ENCODE measurements at regions not wholly inside any gene's neighbourhood (a gene's known extent, or its start where the extent isn't known, plus 50 kb on each side); places are given as distances from the start of the nearest gene placed in this dataset.
"Not testable (repeated sequence)": the region's sequence is repeated elsewhere in the genome, so short reads cannot be mapped to it uniquely, and the experiment has no call there.

- no peak overlapping the region for H2AFZ ChIP-seq (replicated peaks)
- H3K4me1 ChIP-seq: no peaks in the 10 kb centered on the region
- H4K20me1 ChIP-seq (ENCODE audit: low read depth): no peaks in the 10 kb centered on the region
- H3K27me3 ChIP-seq: no peaks in the 10 kb centered on the region
- peaks cover 7% of the 10 kb centered on the region for H3K27me3 Mint-ChIP-seq (ENCODE audit: insufficient read depth, low read depth)
- peaks cover 28% of the 10 kb centered on the region for H3K4me1 Mint-ChIP-seq
- H3K36me3 Mint-ChIP-seq: peaks cover 5% of the 10 kb centered on the region
- no peak overlapping the region for H3K4me3 ChIP-seq
- peaks cover 3% of the 10 kb centered on the region for H3K9me3 Mint-ChIP-seq
- no peak overlapping the region for H3K9ac ChIP-seq
- peak overlapping the region; percentile 32 for H3K27ac Mint-ChIP-seq
- H3K27ac ChIP-seq: no peak overlapping the region
- DNase-seq (ENCODE audit: low spot score): no peak
- H3K79me2 ChIP-seq (ENCODE audit: low read depth): no peaks in the 10 kb centered on the region
- H3K9me3 ChIP-seq (ENCODE audit: low read depth): no peaks in the 10 kb centered on the region
- no peaks in the 10 kb centered on the region for H3K36me3 ChIP-seq
- TF ChIP-seq EZH2phosphoT487 (IDR thresholded peaks at IDR 0.05) (no peak), EZH2 (IDR thresholded peaks at IDR 0.05) (no peak), CTCF (IDR thresholded peaks at IDR 0.05) (no peak)
- H3K4me3 Mint-ChIP-seq: no peak overlapping the region
- no peak overlapping the region for H3K4me2 ChIP-seq
- no peaks in the 10 kb centered on the region for H3F3A ChIP-seq (ENCODE audit: low read depth)
These were observed 191.6 kb downstream of the C9orf152 start for GRCh38 chr9:110016340-110016739.

- not testable (repeated sequence) for H3K36me3 ChIP-seq; H3K4me2 ChIP-seq; H3K9ac ChIP-seq; H3K27me3 Mint-ChIP-seq (ENCODE audit: insufficient read depth, low read depth); H3K4me1 ChIP-seq; H2AFZ ChIP-seq (replicated peaks); H4K20me1 ChIP-seq (ENCODE audit: low read depth); DNase-seq (ENCODE audit: low spot score); H3K4me3 ChIP-seq; H3K27ac Mint-ChIP-seq; H3K36me3 Mint-ChIP-seq; H3K79me2 ChIP-seq (ENCODE audit: low read depth); H3F3A ChIP-seq (ENCODE audit: low read depth); H3K27ac ChIP-seq; H3K9me3 ChIP-seq (ENCODE audit: low read depth); H3K4me3 Mint-ChIP-seq; H3K27me3 ChIP-seq
- Mint-ChIP-seq H3K9me3 (peaks cover 10% of the 10 kb centered on the region), H3K4me1 (peaks cover 29% of the 10 kb centered on the region)
These were observed 187.7 kb downstream of the C9orf152 start for GRCh38 chr9:110020216-110020615.

GRCh38 chr9:110021891-110022290 lies 186.1 kb downstream of the C9orf152 start:
- peaks cover 17% of the 10 kb centered on the region for H3K4me1 ChIP-seq
- peak overlapping the region; percentile 13 for H3K4me2 ChIP-seq
- H3K9me3 ChIP-seq (ENCODE audit: low read depth): no peaks in the 10 kb centered on the region
- H3K27me3 ChIP-seq: no peaks in the 10 kb centered on the region
- H3K27ac ChIP-seq: peak overlapping the region; percentile 78
- no peaks in the 10 kb centered on the region for H4K20me1 ChIP-seq (ENCODE audit: low read depth)
- no peaks in the 10 kb centered on the region for H3K36me3 ChIP-seq
- H3K27me3 Mint-ChIP-seq (ENCODE audit: insufficient read depth, low read depth): peaks cover 7% of the 10 kb centered on the region
- TF ChIP-seq EZH2phosphoT487 (IDR thresholded peaks at IDR 0.05): no peak
- TF ChIP-seq CTCF (IDR thresholded peaks at IDR 0.05): no peak
- H3K4me3 ChIP-seq: no peak overlapping the region
- H3K4me1 Mint-ChIP-seq: peaks cover 26% of the 10 kb centered on the region
- peaks cover 9% of the 10 kb centered on the region for H3K36me3 Mint-ChIP-seq
- H3K9ac ChIP-seq: no peak overlapping the region
- DNase-seq (ENCODE audit: low spot score): peak; percentile 4
- no peak overlapping the region for H3K4me3 Mint-ChIP-seq
- no peaks in the 10 kb centered on the region for H3K79me2 ChIP-seq (ENCODE audit: low read depth)
- peak overlapping the region; percentile 39 for H3K27ac Mint-ChIP-seq
- H3F3A ChIP-seq (ENCODE audit: low read depth): peaks cover 12% of the 10 kb centered on the region
- peaks cover 19% of the 10 kb centered on the region for H3K9me3 Mint-ChIP-seq
- H2AFZ ChIP-seq (replicated peaks): peak overlapping the region; percentile 63

- H3K27ac ChIP-seq; H3K4me2 ChIP-seq; H3K79me2 ChIP-seq (ENCODE audit: low read depth); H3K36me3 ChIP-seq; H3K4me3 ChIP-seq; H3K27me3 ChIP-seq; H3K9ac ChIP-seq; H3K27ac Mint-ChIP-seq; H3K27me3 Mint-ChIP-seq (ENCODE audit: insufficient read depth, low read depth); DNase-seq (ENCODE audit: low spot score); H3K9me3 ChIP-seq (ENCODE audit: low read depth); H3K4me3 Mint-ChIP-seq; H4K20me1 ChIP-seq (ENCODE audit: low read depth); H2AFZ ChIP-seq (replicated peaks); H3K36me3 Mint-ChIP-seq: not testable (repeated sequence)
- Mint-ChIP-seq H3K4me1 (peaks cover 30% of the 10 kb centered on the region), H3K9me3 (peaks cover 16% of the 10 kb centered on the region)
- Histone ChIP-seq H3K4me1 (peaks cover 29% of the 10 kb centered on the region), H3F3A (ENCODE audit: low read depth) (peaks cover 24% of the 10 kb centered on the region)
These were observed 184.7 kb downstream of the C9orf152 start for GRCh38 chr9:110023221-110023620.
